ENCODE measurements at regions not wholly inside any gene's neighbourhood (a gene's known extent, or its start where the extent isn't known, plus 50 kb on each side); places are given as distances from the start of the nearest gene placed in this dataset.

DNA sequence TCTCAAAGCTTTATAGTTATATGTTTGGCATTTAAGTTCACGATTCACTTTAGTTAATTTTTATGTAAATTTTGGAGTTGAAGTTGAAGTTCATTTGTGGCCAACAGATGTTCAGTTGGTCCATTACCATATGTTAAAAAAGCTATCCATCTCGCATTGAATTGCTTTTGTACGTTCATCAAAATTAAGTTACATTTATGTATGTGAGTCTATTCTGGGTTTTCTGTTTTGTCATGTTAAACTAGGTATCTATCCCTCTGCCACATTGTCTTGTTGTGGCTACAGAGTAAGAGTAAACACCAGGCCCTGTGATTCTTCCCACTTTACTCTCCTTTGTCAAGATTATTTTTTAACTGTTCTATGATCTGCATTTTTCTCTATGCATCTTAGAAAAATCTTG, 237.3 kb downstream of the BMP2 start:
- Histone ChIP-seq H3K27ac (ENCODE audit: low read depth, low read length) (no peak overlapping the region), H3K4me1 (ENCODE audit: control insufficient read depth in 1 of 2, insufficient read depth in 2 of 2, low read length in 2 of 2) (peaks cover 0 to 3% of the 10 kb centered on the region in 2 experiments), H4K12ac (ENCODE audit: low read depth, low read length) (no peak overlapping the region), H3K4ac (ENCODE audit: low read depth, low read length) (no peak overlapping the region), H3K4me2 (ENCODE audit: low read length) (no peak overlapping the region), H3K23ac (ENCODE audit: low read length) (no peak overlapping the region), H3K14ac (ENCODE audit: low read length) (no peak overlapping the region), H3K79me1 (ENCODE audit: low read length) (no peaks in the 10 kb centered on the region), H3K36me3 (ENCODE audit: control insufficient read depth in 1 of 2, insufficient read depth in 2 of 2, low read length in 2 of 2) (no peaks in the 10 kb centered on the region), H3K4me3 (ENCODE audit: low read depth, low read length) (no peak overlapping the region), H2BK120ac (ENCODE audit: insufficient read depth, low read length, poor library complexity) (no peak overlapping the region), H4K8ac (ENCODE audit: low read depth, low read length) (no peak overlapping the region), H3K79me2 (ENCODE audit: control insufficient read depth, insufficient read depth, low read length, poor library complexity) (no peaks in the 10 kb centered on the region), H2AK5ac (ENCODE audit: low read length) (no peak overlapping the region), H2BK12ac (ENCODE audit: low read length) (no peak overlapping the region), H3K9ac (ENCODE audit: low read length) (no peak overlapping the region), H3K27me3 (ENCODE audit: insufficient read depth, low read length) (no peaks in the 10 kb centered on the region), H2AFZ (ENCODE audit: insufficient read depth, low read length, poor library complexity) (no peak overlapping the region), H4K91ac (ENCODE audit: low read depth, low read length) (no peak overlapping the region), H3K9me3 (ENCODE audit: insufficient read depth, low read depth, low read length) (no peaks in the 10 kb centered on the region), H2BK5ac (ENCODE audit: low read depth, low read length, poor library complexity) (no peak overlapping the region), H3K18ac (ENCODE audit: low read length) (no peak overlapping the region)
- no peak for DNase-seq
- WGBS (ENCODE audit: extremely low coverage, insufficient coverage, insufficient read length), result no CpG with 5 or more reads among the region's 3 CpGs

DNA sequence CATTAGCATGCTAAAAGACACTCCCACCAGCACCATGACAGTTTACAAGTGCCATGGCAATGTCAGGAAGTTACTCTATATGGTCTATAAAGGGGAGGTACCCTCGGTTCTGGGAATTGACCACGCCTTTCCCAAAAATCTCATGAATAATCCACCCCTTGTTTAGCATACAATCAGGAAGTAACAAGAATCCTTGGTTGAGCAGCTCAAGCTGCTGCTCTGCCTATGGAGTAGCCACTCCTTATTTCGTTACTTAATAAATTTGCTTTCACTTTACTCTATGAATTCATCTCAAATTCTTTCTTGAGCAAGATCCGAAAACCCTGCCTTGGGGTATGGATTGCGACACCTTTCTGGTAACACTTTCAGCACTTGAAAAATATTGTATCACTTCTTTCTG, 243.0 kb downstream of the BMP2 start:
- Histone ChIP-seq H4K91ac (ENCODE audit: low read depth, low read length) (no peak overlapping the region), H3K79me2 (ENCODE audit: control insufficient read depth, insufficient read depth, low read length, poor library complexity) (no peaks in the 10 kb centered on the region), H3K14ac (ENCODE audit: low read length) (no peak overlapping the region), H2AFZ (ENCODE audit: insufficient read depth, low read length, poor library complexity) (no peak overlapping the region), H3K23ac (ENCODE audit: low read length) (no peak overlapping the region), H2AK5ac (ENCODE audit: low read length) (no peak overlapping the region), H2BK12ac (ENCODE audit: low read length) (no peak overlapping the region), H3K4ac (ENCODE audit: low read depth, low read length) (no peak overlapping the region), H3K36me3 (ENCODE audit: control insufficient read depth in 1 of 2, insufficient read depth in 2 of 2, low read length in 2 of 2) (no peaks in the 10 kb centered on the region), H3K4me1 (ENCODE audit: control insufficient read depth in 1 of 2, insufficient read depth in 2 of 2, low read length in 2 of 2) (no peaks in the 10 kb centered on the region), H3K9me3 (ENCODE audit: insufficient read depth, low read depth, low read length) (no peaks in the 10 kb centered on the region), H3K9ac (ENCODE audit: low read length) (no peak overlapping the region), H3K4me3 (ENCODE audit: low read depth, low read length) (no peak overlapping the region), H4K8ac (ENCODE audit: low read depth, low read length) (no peak overlapping the region), H2BK5ac (ENCODE audit: low read depth, low read length, poor library complexity) (no peak overlapping the region), H3K27me3 (ENCODE audit: insufficient read depth, low read length) (no peaks in the 10 kb centered on the region), H3K4me2 (ENCODE audit: low read length) (no peak overlapping the region), H4K12ac (ENCODE audit: low read depth, low read length) (no peak overlapping the region), H3K27ac (ENCODE audit: low read depth, low read length) (no peak overlapping the region), H2BK120ac (ENCODE audit: insufficient read depth, low read length, poor library complexity) (no peak overlapping the region), H3K18ac (ENCODE audit: low read length) (no peak overlapping the region), H3K79me1 (ENCODE audit: low read length) (no peaks in the 10 kb centered on the region)
- no CpG with 5 or more reads among the region's 5 CpGs for WGBS (ENCODE audit: extremely low coverage, insufficient coverage, insufficient read length)
- peak in 1 of 2 donors; percentile 10 for DNase-seq

DNA sequence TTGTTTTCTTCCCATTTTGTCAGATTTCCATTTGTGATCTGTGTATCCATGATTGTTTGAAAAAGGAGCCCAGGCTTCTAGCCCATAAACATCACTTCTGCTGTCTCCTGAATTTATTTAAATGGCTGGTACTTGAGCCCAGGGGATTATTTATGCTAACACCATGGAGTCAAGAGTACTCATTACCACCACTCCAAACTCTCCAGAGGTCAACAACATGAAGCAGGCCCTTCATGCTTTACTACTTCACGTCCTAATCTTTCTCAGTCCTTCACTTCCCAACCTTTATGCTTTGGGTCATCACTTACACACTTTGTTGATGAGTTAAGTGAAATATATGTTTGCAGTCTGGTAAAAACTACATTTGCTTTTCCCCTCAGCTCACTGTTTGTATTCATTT, 247.8 kb downstream of the BMP2 start:
- Histone ChIP-seq H3K27me3 (ENCODE audit: insufficient read depth, low read length) (no peaks in the 10 kb centered on the region), H4K91ac (ENCODE audit: low read depth, low read length) (no peak overlapping the region), H2BK120ac (ENCODE audit: insufficient read depth, low read length, poor library complexity) (no peak overlapping the region), H2AFZ (ENCODE audit: insufficient read depth, low read length, poor library complexity) (no peak overlapping the region), H2BK5ac (ENCODE audit: low read depth, low read length, poor library complexity) (no peak overlapping the region), H3K9me3 (ENCODE audit: insufficient read depth, low read depth, low read length) (no peaks in the 10 kb centered on the region), H3K4me1 (ENCODE audit: control insufficient read depth in 1 of 2, insufficient read depth in 2 of 2, low read length in 2 of 2) (no peaks in the 10 kb centered on the region), H3K79me1 (ENCODE audit: low read length) (no peaks in the 10 kb centered on the region), H4K8ac (ENCODE audit: low read depth, low read length) (no peak overlapping the region), H3K9ac (ENCODE audit: low read length) (no peak overlapping the region), H2AK5ac (ENCODE audit: low read length) (no peak overlapping the region), H3K79me2 (ENCODE audit: control insufficient read depth, insufficient read depth, low read length, poor library complexity) (no peaks in the 10 kb centered on the region), H3K4me3 (ENCODE audit: low read depth, low read length) (no peak overlapping the region), H3K4me2 (ENCODE audit: low read length) (no peak overlapping the region), H3K23ac (ENCODE audit: low read length) (no peak overlapping the region), H3K14ac (ENCODE audit: low read length) (no peak overlapping the region), H3K4ac (ENCODE audit: low read depth, low read length) (no peak overlapping the region), H2BK12ac (ENCODE audit: low read length) (no peak overlapping the region), H3K36me3 (ENCODE audit: control insufficient read depth in 1 of 2, insufficient read depth in 2 of 2, low read length in 2 of 2) (no peaks in the 10 kb centered on the region), H3K18ac (ENCODE audit: low read length) (no peak overlapping the region), H3K27ac (ENCODE audit: low read depth, low read length) (no peak overlapping the region), H4K12ac (ENCODE audit: low read depth, low read length) (no peak overlapping the region)
- no peak for DNase-seq
- whole genome bisulfite sequencing (ENCODE audit: extremely low coverage, insufficient coverage, insufficient read length), result no CpG with 5 or more reads among the region's 1 CpG

DNA sequence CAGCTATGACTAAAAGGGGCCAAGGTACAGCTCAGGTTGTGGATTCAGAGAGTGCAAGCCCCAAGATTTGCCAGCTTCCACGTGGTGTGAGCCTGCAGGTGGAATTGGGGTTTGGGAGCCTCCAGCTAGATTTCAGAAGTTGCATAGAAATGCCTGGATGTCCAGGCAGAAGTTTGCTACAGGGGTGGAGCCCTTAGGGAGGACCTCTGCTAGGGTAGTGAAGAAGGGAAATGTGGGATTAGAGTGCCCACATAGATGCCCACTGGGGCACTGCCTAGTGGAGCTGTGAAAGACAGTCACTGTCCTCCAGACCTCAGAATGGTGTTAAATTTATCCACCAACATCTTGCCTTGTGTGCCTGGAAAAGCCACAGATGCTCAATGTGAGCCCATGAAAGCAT, 255.1 kb downstream of the BMP2 start:
- Histone ChIP-seq H2BK5ac (ENCODE audit: low read depth, low read length, poor library complexity) (no peak overlapping the region), H3K4me1 (ENCODE audit: control insufficient read depth in 1 of 2, insufficient read depth in 2 of 2, low read length in 2 of 2) (no peaks in the 10 kb centered on the region), H3K27me3 (ENCODE audit: insufficient read depth, low read length) (no peaks in the 10 kb centered on the region), H2BK120ac (ENCODE audit: insufficient read depth, low read length, poor library complexity) (no peak overlapping the region), H3K23ac (ENCODE audit: low read length) (no peak overlapping the region), H3K4ac (ENCODE audit: low read depth, low read length) (no peak overlapping the region), H3K36me3 (ENCODE audit: control insufficient read depth in 1 of 2, insufficient read depth in 2 of 2, low read length in 2 of 2) (no peaks in the 10 kb centered on the region), H2BK12ac (ENCODE audit: low read length) (no peak overlapping the region), H3K79me2 (ENCODE audit: control insufficient read depth, insufficient read depth, low read length, poor library complexity) (no peaks in the 10 kb centered on the region), H3K27ac (ENCODE audit: low read depth, low read length) (no peak overlapping the region), H3K79me1 (ENCODE audit: low read length) (no peaks in the 10 kb centered on the region), H3K9me3 (ENCODE audit: insufficient read depth, low read depth, low read length) (peaks cover 5% of the 10 kb centered on the region), H2AK5ac (ENCODE audit: low read length) (no peak overlapping the region), H3K4me2 (ENCODE audit: low read length) (no peak overlapping the region), H4K12ac (ENCODE audit: low read depth, low read length) (no peak overlapping the region), H2AFZ (ENCODE audit: insufficient read depth, low read length, poor library complexity) (no peak overlapping the region), H4K91ac (ENCODE audit: low read depth, low read length) (no peak overlapping the region), H3K9ac (ENCODE audit: low read length) (no peak overlapping the region), H3K18ac (ENCODE audit: low read length) (no peak overlapping the region), H3K14ac (ENCODE audit: low read length) (no peak overlapping the region), H3K4me3 (ENCODE audit: low read depth, low read length) (no peak overlapping the region), H4K8ac (ENCODE audit: low read depth, low read length) (no peak overlapping the region)
- no peak for DNase-seq
- WGBS (ENCODE audit: extremely low coverage, insufficient coverage, insufficient read length), result no CpG with 5 or more reads among the region's 1 CpG

All from trophoblast cell (in vitro differentiated cells and primary cell).